CD4-positive, CD25-positive, alpha-beta regulatory T cell (primary cell): ENCODE measurements at regions not wholly inside any gene's neighbourhood (a gene's known extent, or its start where the extent isn't known, plus 50 kb on each side); places are given as distances from the start of the nearest gene placed in this dataset.

Source experiments
- ATAC-seq, 2 donors: fragments of 150-1000 bp; cut with Tn5 transposase; one replicate each; pipeline ENCODE4 v1.10.0; 2021; ENCODE audit warnings: low read depth in 2 of 2, moderate number of reproducible peaks in 2 of 2, moderate library complexity in 1 of 2
- DNase-seq, 3 donors: peaks; one replicate each; pipeline versions ENCODE4 v3.0.0 to v3.0.0-alpha.2; 2012 to 2022; ENCODE audit warnings: mixed read lengths in 1 of 3
- H3K27ac ChIP-seq: one replicate; pipeline ENCODE4 v1.7.0; 2013; ENCODE audit warnings: mild to moderate bottlenecking, low read length; ENCODE audit not compliant: insufficient read depth, poor library complexity, severe bottlenecking
- H3K27me3 ChIP-seq: one replicate; pipeline ENCODE4 v1.7.0; 2013; ENCODE audit warnings: low read length; ENCODE audit not compliant: control insufficient read depth, insufficient read depth
- H3K36me3 ChIP-seq: one replicate; pipeline ENCODE4 v1.7.0; 2013; ENCODE audit warnings: mild to moderate bottlenecking, low read length, moderate library complexity; ENCODE audit not compliant: control insufficient read depth, insufficient read depth
- H3K4me1 ChIP-seq: 2 replicates; pipeline ENCODE4 v1.7.0; 2013; ENCODE audit warnings: mild to moderate bottlenecking, low read length; ENCODE audit not compliant: insufficient read depth, control insufficient read depth, poor library complexity, severe bottlenecking
- H3K4me3 ChIP-seq: one replicate; pipeline ENCODE4 v1.7.0; 2013; ENCODE audit warnings: low read depth, mild to moderate bottlenecking, low read length, moderate library complexity
- H3K9me3 ChIP-seq, 2 experiments: 1 replicate in 1 of 2; 2 replicates in 1 of 2; pipeline ENCODE4 v1.7.0; 2013; ENCODE audit warnings: low read length in 2 of 2, mild to moderate bottlenecking in 1 of 2, moderate library complexity in 1 of 2; ENCODE audit not compliant: control insufficient read depth in 2 of 2
- H3K27ac Mint-ChIP-seq, 3 donors: one replicate each; pipeline ENCODE4 v1.8.0; 2020 to 2022; ENCODE audit warnings: mild to moderate bottlenecking in 3 of 3, mixed read lengths in 3 of 3, moderate library complexity in 2 of 3
- H3K27me3 Mint-ChIP-seq: one replicate; pipeline ENCODE4 v1.8.0; 2022; ENCODE audit warnings: mild to moderate bottlenecking, mixed read lengths
- H3K36me3 Mint-ChIP-seq: one replicate; pipeline ENCODE4 v1.8.0; 2020; ENCODE audit warnings: mixed read lengths
- H3K4me1 Mint-ChIP-seq, 4 donors: one replicate each; pipeline ENCODE4 v1.8.0; 2020 to 2022; ENCODE audit warnings: mixed read lengths in 4 of 4, mild to moderate bottlenecking in 1 of 4
- H3K4me3 Mint-ChIP-seq, 4 donors: one replicate each; pipeline ENCODE4 v1.8.0; 2020 to 2022; ENCODE audit warnings: mild to moderate bottlenecking in 4 of 4, mixed read lengths in 4 of 4, moderate library complexity in 3 of 4
- H3K9me3 Mint-ChIP-seq, 7 donors: one replicate each; pipeline ENCODE4 v1.8.0; 2020 to 2022; ENCODE audit warnings: mixed read lengths in 7 of 7, mild to moderate bottlenecking in 3 of 7, moderate library complexity in 2 of 7

DNA sequence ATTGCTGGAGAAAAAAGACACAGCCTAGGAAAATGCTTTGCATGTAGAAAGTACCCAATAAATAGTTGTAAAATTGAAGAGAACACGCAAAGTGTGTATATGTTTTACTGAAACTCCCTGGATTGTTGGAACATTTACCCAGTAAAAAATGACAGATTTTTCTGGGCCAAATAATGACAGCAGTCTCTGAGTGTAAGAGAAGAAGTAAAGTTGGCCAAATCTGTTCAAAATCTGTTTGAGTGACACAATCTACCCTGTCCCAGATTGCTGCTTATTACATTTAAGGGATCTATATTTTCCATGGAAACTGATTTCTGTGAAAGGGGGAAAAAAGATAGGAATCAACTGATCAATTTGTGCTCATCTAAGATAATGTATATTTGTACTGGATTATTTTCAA is 267.9 kb downstream of the TUSC7 start:
- H3K36me3 ChIP-seq: no peaks in the 10 kb centered on the region
- H3K4me1 Mint-ChIP-seq: no peaks in the 10 kb centered on the region
- no peaks in the 10 kb centered on the region for H3K9me3 ChIP-seq
- no peaks in the 10 kb centered on the region for H3K27me3 Mint-ChIP-seq
- H3K4me3 Mint-ChIP-seq: no peak overlapping the region
- H3K4me1 ChIP-seq: no peaks in the 10 kb centered on the region
- no peak overlapping the region for H3K4me3 ChIP-seq
- no peaks in the 10 kb centered on the region for H3K36me3 Mint-ChIP-seq
- H3K27me3 ChIP-seq: no peaks in the 10 kb centered on the region
- ATAC-seq: no peak
- no peak for DNase-seq
- peaks cover 0 to 18% (median 2%) of the 10 kb centered on the region in 7 donors for H3K9me3 Mint-ChIP-seq
- H3K27ac ChIP-seq: no peak overlapping the region
- H3K27ac Mint-ChIP-seq: no peak overlapping the region

DNA sequence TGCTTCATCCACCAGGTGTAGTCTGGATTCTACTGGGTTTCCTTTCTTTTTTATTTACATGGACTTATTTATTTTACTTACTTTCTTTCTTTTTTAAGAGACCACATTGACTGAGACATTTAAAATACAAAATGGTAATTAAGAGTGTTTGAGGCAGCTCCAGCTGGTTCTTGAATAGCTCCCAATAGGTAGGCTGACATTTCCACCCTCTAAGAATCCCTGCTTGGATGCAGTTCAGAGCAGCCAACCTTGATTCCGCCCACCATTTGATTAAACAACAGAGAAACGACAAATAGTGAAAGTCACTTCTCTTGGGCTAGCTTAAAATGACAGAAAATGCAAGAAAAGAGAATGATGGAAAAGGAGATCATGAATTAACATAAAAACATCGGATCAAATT is 270.5 kb downstream of the TUSC7 start:
- H3K27ac Mint-ChIP-seq: no peak overlapping the region
- H3K27ac ChIP-seq: no peak overlapping the region
- no peaks in the 10 kb centered on the region for H3K27me3 ChIP-seq
- H3K36me3 ChIP-seq: no peaks in the 10 kb centered on the region
- no peak for DNase-seq
- no peaks in the 10 kb centered on the region for H3K4me1 ChIP-seq
- H3K4me3 ChIP-seq: no peak overlapping the region
- H3K4me3 Mint-ChIP-seq: no peak overlapping the region
- H3K27me3 Mint-ChIP-seq: no peaks in the 10 kb centered on the region
- H3K4me1 Mint-ChIP-seq: no peaks in the 10 kb centered on the region
- ATAC-seq: no peak
- H3K36me3 Mint-ChIP-seq: no peaks in the 10 kb centered on the region
- H3K9me3 ChIP-seq: no peaks in the 10 kb centered on the region
- peaks cover 0 to 29% (median 3%) of the 10 kb centered on the region in 7 donors for H3K9me3 Mint-ChIP-seq

DNA sequence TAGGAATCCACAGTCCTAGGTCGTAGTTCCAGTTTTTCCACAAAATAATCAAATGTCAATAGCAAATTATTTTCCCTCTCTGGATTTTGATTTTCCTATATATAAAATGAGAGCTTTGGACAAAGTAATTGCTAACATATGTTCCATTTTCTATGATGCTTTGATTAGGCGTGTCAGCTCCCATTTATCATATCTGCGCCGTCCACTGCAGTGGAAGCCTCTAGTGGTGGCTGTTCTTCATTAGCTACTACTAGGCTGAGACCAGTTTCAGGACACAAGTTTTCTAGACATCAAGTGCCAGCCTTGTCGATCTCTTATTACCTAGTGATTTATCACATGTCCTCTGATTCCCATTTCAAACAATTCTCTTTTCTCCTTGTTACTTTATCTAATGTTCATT is 271.5 kb downstream of the TUSC7 start:
- Mint-ChIP-seq H3K4me1 (no peaks in the 10 kb centered on the region), H3K27me3 (no peaks in the 10 kb centered on the region), H3K9me3 (peaks cover 0 to 33% (median 5%) of the 10 kb centered on the region in 7 donors), H3K36me3 (no peaks in the 10 kb centered on the region), H3K27ac (no peak overlapping the region), H3K4me3 (no peak overlapping the region)
- DNase-seq (no peak), ATAC-seq (no peak)
- Histone ChIP-seq H3K4me3 (no peak overlapping the region), H3K27ac (no peak overlapping the region), H3K27me3 (no peaks in the 10 kb centered on the region), H3K36me3 (no peaks in the 10 kb centered on the region), H3K4me1 (no peaks in the 10 kb centered on the region), H3K9me3 (no peaks in the 10 kb centered on the region)

- Mint-ChIP-seq H3K4me3 (no peak overlapping the region), H3K4me1 (no peaks in the 10 kb centered on the region), H3K9me3 (peaks cover 1 to 26% (median 7%) of the 10 kb centered on the region in 7 donors), H3K27me3 (no peaks in the 10 kb centered on the region), H3K27ac (no peak overlapping the region), H3K36me3 (no peaks in the 10 kb centered on the region)
- Histone ChIP-seq H3K27me3 (no peaks in the 10 kb centered on the region), H3K36me3 (no peaks in the 10 kb centered on the region), H3K27ac (no peak overlapping the region), H3K4me1 (no peaks in the 10 kb centered on the region), H3K9me3 (no peaks in the 10 kb centered on the region), H3K4me3 (no peak overlapping the region)
- ATAC-seq: no peak
- no peak for DNase-seq
Observed at GRCh38 chr3:116984301-116984700, 274.7 kb downstream of the TUSC7 start.

- Histone ChIP-seq H3K4me1 (no peaks in the 10 kb centered on the region), H3K36me3 (no peaks in the 10 kb centered on the region), H3K27ac (no peak overlapping the region), H3K27me3 (no peaks in the 10 kb centered on the region), H3K9me3 (no peaks in the 10 kb centered on the region), H3K4me3 (no peak overlapping the region)
- Mint-ChIP-seq H3K27me3 (no peaks in the 10 kb centered on the region), H3K4me3 (no peak overlapping the region), H3K36me3 (no peaks in the 10 kb centered on the region), H3K27ac (no peak overlapping the region), H3K9me3 (peaks cover 0 to 6% (median under 1%) of the 10 kb centered on the region in 7 donors), H3K4me1 (no peaks in the 10 kb centered on the region)
- ATAC-seq (no peak), DNase-seq (no peak)
Observed at GRCh38 chr3:116994351-116994879, 284.8 kb downstream of the TUSC7 start.

- no peak overlapping the region for H3K4me3 Mint-ChIP-seq
- Histone ChIP-seq H3K9me3 (no peaks in the 10 kb centered on the region), H3K27me3 (no peaks in the 10 kb centered on the region), H3K27ac (no peak overlapping the region), H3K4me1 (no peaks in the 10 kb centered on the region), H3K4me3 (no peak overlapping the region), H3K36me3 (no peaks in the 10 kb centered on the region)
- no peaks in the 10 kb centered on the region for H3K27me3 Mint-ChIP-seq
- H3K36me3 Mint-ChIP-seq: no peaks in the 10 kb centered on the region
- H3K9me3 Mint-ChIP-seq: peaks cover 0 to 13% (median 5%) of the 10 kb centered on the region in 7 donors
- no peak overlapping the region for H3K27ac Mint-ChIP-seq
- DNase-seq (no peak), ATAC-seq (no peak)
- H3K4me1 Mint-ChIP-seq: no peaks in the 10 kb centered on the region
Observed at GRCh38 chr3:117003501-117003900, 293.9 kb downstream of the TUSC7 start.

DNA sequence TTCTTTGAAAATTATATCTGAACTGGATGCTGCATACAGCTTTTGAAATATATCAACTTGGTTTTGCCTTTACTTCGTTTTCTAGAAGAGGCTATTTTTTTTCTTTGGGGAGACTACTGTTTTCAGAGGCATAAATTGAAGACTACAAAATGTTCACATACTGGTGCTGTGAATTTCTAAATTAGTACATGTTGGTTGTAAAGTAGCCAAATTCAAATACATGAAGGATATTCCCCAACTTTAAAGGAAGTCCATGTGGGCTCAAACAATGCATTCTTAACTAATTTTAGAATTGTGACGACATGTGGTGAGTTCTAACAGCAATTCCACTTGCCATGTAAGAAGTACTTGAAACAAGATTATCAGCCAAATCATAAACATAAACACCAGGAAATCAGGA is 295.7 kb downstream of the TUSC7 start:
- Histone ChIP-seq H3K36me3 (no peaks in the 10 kb centered on the region), H3K27me3 (no peaks in the 10 kb centered on the region), H3K4me3 (no peak overlapping the region), H3K4me1 (no peaks in the 10 kb centered on the region), H3K9me3 (no peaks in the 10 kb centered on the region), H3K27ac (no peak overlapping the region)
- Mint-ChIP-seq H3K36me3 (no peaks in the 10 kb centered on the region), H3K27ac (no peak overlapping the region), H3K9me3 (peaks cover 0 to 13% (median 5%) of the 10 kb centered on the region in 7 donors), H3K27me3 (no peaks in the 10 kb centered on the region), H3K4me1 (no peaks in the 10 kb centered on the region), H3K4me3 (no peak overlapping the region)
- ATAC-seq (no peak), DNase-seq (no peak)

GRCh38 chr3:117005911-117006522 is 296.4 kb downstream of the TUSC7 start:
- ATAC-seq (no peak), DNase-seq (no peak)
- H3K27me3 ChIP-seq: no peaks in the 10 kb centered on the region
- no peak overlapping the region for H3K4me3 ChIP-seq
- no peaks in the 10 kb centered on the region for H3K36me3 ChIP-seq
- H3K27ac ChIP-seq: no peak overlapping the region
- H3K9me3 ChIP-seq: no peaks in the 10 kb centered on the region
- H3K4me1 ChIP-seq: no peaks in the 10 kb centered on the region
- Mint-ChIP-seq H3K27me3 (no peaks in the 10 kb centered on the region), H3K4me3 (no peak overlapping the region), H3K9me3 (peaks cover 0 to 13% (median 3%) of the 10 kb centered on the region in 7 donors), H3K4me1 (no peaks in the 10 kb centered on the region), H3K27ac (no peak overlapping the region), H3K36me3 (no peaks in the 10 kb centered on the region)
